PC-9 (cell line): ENCODE measurements at regions not wholly inside any gene's neighbourhood (a gene's known extent, or its start where the extent isn't known, plus 50 kb on each side); places are given as distances from the start of the nearest gene placed in this dataset.
"Not testable (repeated sequence)": the region's sequence is repeated elsewhere in the genome, so short reads cannot be mapped to it uniquely, and the experiment has no call there.

Source experiments
- CTCF ChIP-seq: fragments of 200-600 bp; sonication (generic); conservative IDR thresholded peaks from 2 replicates; pipeline ENCODE4 v1.6.1; 2017; ENCODE audit warnings: mixed run types, antibody characterized with exemption, mild to moderate bottlenecking, moderate library complexity
- EZH2 ChIP-seq: fragments of 200-600 bp; sonication (generic); IDR thresholded peaks from 2 replicates; pipeline ENCODE4 v1.8.0; 2017; ENCODE audit warnings: antibody characterized with exemption, low read depth

- not testable (repeated sequence) for TF ChIP-seq CTCF, EZH2
Observed at GRCh38 chr6:158886346-158886977, 67.3 kb upstream of the EZR start.
